ENCODE measurements at regions not wholly inside any gene's neighbourhood (a gene's known extent, or its start where the extent isn't known, plus 50 kb on each side); places are given as distances from the start of the nearest gene placed in this dataset.

GRCh38 chrX:39836802-39837420, 260.8 kb downstream of the BCOR start:
- H2BK20ac ChIP-seq (ENCODE audit: low read depth, low read length) = no peak overlapping the region
- H3K18ac ChIP-seq (ENCODE audit: low read depth, low read length) = no peak overlapping the region
- no peak overlapping the region for H4K5ac ChIP-seq (ENCODE audit: low read depth, low read length)
- no peak overlapping the region for H3K27ac ChIP-seq (ENCODE audit: insufficient read depth, low read length)
- H3K9me3 ChIP-seq (ENCODE audit: control insufficient read depth, insufficient read depth, low read length) = no peaks in the 10 kb centered on the region
- no peak overlapping the region for H2BK5ac ChIP-seq (ENCODE audit: low read depth, low read length, poor library complexity, severe bottlenecking)
- no peak overlapping the region for H3K23ac ChIP-seq (ENCODE audit: low read depth, low read length)
- no peak overlapping the region for H4K91ac ChIP-seq (ENCODE audit: insufficient read depth, low read depth, low read length)
- H3K79me1 ChIP-seq (ENCODE audit: low read depth in 1 of 2, low read length in 2 of 2) = no peaks in the 10 kb centered on the region
- H4K8ac ChIP-seq (ENCODE audit: low read depth in 2 of 2, low read length in 2 of 2) = no peak overlapping the region
- dilution Hi-C loops (cut with HindIII; ENCODE audit: low sequenced_read_pairs, unreplicated experiment) (no loop called here), intact Hi-C loops (cut with micrococcal nuclease) (no loop called here), in situ Hi-C loops (cut with MboI; ENCODE audit: low sequenced_read_pairs) (no loop called here)
- peaks cover 45% of the 10 kb centered on the region for H3K27me3 ChIP-seq (ENCODE audit: control insufficient read depth, insufficient read depth, low read length)
- no peak overlapping the region for H2AFZ ChIP-seq (replicated peaks; ENCODE audit: low read length, poor library complexity)
- H3K14ac ChIP-seq (replicated peaks; ENCODE audit: low read depth, low read length) = no peak overlapping the region
- H3K56ac ChIP-seq (ENCODE audit: extremely low read depth, insufficient read depth, low read length) = no peak overlapping the region
- TF ChIP-seq RFX5 (IDR thresholded peaks at IDR 0.05; ENCODE audit: low read depth, low read length) (no peak), ELK1 (IDR thresholded peaks at IDR 0.05; ENCODE audit: borderline replicate concordance, low read depth, low read length) (no peak), CHD1 (IDR thresholded peaks at IDR 0.05; ENCODE audit: low read depth, low read length) (no peak), MAZ (IDR thresholded peaks at IDR 0.05; ENCODE audit: borderline replicate concordance, low read depth, low read length) (no peak), NFE2L2 (IDR thresholded peaks at IDR 0.05; ENCODE audit: low read depth, low read length) (no peak), RCOR1 (IDR thresholded peaks at IDR 0.05; ENCODE audit: insufficient replicate concordance, low read length) (no peak), POLR2A (IDR thresholded peaks at IDR 0.05; ENCODE audit: low read depth, low read length) (no peak), RAD21 (IDR thresholded peaks at IDR 0.05; ENCODE audit: low read length) (no peak), FOS (IDR thresholded peaks at IDR 0.05; ENCODE audit: low read depth, low read length) (no peak), CEBPB (IDR thresholded peaks at IDR 0.05; ENCODE audit: low read depth, low read length) (no peak), BHLHE40 (IDR thresholded peaks at IDR 0.05; ENCODE audit: low read depth, low read length) (no peak), USF2 (IDR thresholded peaks at IDR 0.05; ENCODE audit: low read depth, low read length) (no peak), SMC3 (IDR thresholded peaks at IDR 0.05; ENCODE audit: low read depth, low read length) (no peak), MXI1 (IDR thresholded peaks at IDR 0.05; ENCODE audit: borderline replicate concordance, low read depth, low read length) (no peak), MAFK (IDR thresholded peaks at IDR 0.05; ENCODE audit: low read depth, low read length) (no peak)
- no peaks in the 10 kb centered on the region for H4K20me1 ChIP-seq (ENCODE audit: insufficient read depth, low read length)
- H3K9ac ChIP-seq (ENCODE audit: low read depth, low read length) = no peak overlapping the region
- no peak overlapping the region for H3K4me2 ChIP-seq (ENCODE audit: low read depth, low read length)
- ATAC-seq (ENCODE audit: low read depth) (no peak), DNase-seq (no peak)
- no peak overlapping the region for H2BK120ac ChIP-seq (ENCODE audit: low read depth, low read length)
- BruUV-seq (replicated peaks) = no TSS peak
- H2AK5ac ChIP-seq (ENCODE audit: low read depth, low read length) = no peak overlapping the region
- ChIA-PET CTCF (interaction anchor here (0.6 kb wide), 1 partner anchor 22 kb away, joined by 3 read pairs; no protein-coding TSS in a partner anchor), POLR2A (ENCODE audit: unreplicated experiment) (no interaction called here)
- no peaks in the 10 kb centered on the region for H3K36me3 ChIP-seq (ENCODE audit: control insufficient read depth, insufficient read depth, low read length)
- H2AK9ac ChIP-seq (replicated peaks; ENCODE audit: low read depth, low read length, poor library complexity) = no peak overlapping the region
- no peak overlapping the region for H3K4ac ChIP-seq (ENCODE audit: low read depth, low read length)
- WGBS, 2 experiments (ENCODE audit: extremely low coverage in 2 of 2, insufficient read length in 1 of 2) = 43% methylated on average over 6 of the region's 8 CpGs; no CpG with 5 or more reads in 1 of the 2 experiments
- H3K9me1 ChIP-seq (ENCODE audit: insufficient read depth, low read length) = no peaks in the 10 kb centered on the region
- no peak overlapping the region for H2BK15ac ChIP-seq (ENCODE audit: low read depth, low read length)
- H3K4me1 ChIP-seq (ENCODE audit: control insufficient read depth, insufficient read depth, low read length) = no peaks in the 10 kb centered on the region
- no peak overlapping the region for H3K4me3 ChIP-seq (ENCODE audit: insufficient read depth, low read depth, low read length)

All from IMR-90 (cell line).